Islet precursor cell (in vitro differentiated cells): ENCODE measurements at regions not wholly inside any gene's neighbourhood (a gene's known extent, or its start where the extent isn't known, plus 50 kb on each side); places are given as distances from the start of the nearest gene placed in this dataset.
"Not testable (repeated sequence)": the region's sequence is repeated elsewhere in the genome, so short reads cannot be mapped to it uniquely, and the experiment has no call there.

ENCODE experiments used
- DNase-seq: peaks from one replicate; pipeline ENCODE4 v3.0.0-alpha.2; 2018

DNA sequence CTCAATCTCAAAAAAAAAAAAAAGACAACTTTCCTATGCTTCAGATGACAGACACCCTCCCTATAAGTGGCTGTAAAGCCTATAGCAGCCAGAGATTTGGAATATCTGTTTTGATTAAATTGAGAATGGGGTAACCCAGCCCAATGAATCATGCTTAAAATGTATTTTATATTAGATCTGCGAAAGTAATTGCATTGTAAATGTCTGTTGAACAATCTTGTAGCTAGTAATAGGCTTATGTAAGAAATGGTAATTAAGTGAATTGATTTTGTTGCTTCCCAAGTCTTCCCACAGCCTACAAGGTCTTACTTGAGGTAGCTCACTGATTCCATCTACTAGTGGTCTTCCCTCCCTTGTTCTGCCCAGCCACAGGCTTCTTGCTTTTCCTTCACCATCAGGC is 590.7 kb downstream of the ACTL7B start:
- no peak for DNase-seq

DNA sequence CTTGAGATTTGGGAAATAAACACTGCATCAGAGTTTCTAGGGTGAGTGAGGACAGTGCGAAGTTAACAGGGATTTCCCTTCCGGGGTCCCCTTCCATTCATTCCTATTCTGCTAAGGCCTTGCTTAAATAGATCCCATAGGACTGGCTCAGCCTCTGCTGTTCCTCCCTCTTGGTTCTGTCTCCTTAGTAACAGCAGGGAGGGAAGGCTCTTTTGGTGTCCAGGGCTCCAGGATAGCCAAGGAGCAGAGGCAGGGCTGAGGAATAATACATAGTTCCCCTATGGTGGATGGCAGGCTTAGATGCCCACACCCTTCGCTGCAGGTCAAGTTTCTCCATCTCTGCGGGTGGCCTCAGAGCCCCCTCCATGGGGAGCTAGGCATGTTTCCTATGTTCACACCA is 591.7 kb downstream of the ACTL7B start:
- DNase-seq: no peak

DNA sequence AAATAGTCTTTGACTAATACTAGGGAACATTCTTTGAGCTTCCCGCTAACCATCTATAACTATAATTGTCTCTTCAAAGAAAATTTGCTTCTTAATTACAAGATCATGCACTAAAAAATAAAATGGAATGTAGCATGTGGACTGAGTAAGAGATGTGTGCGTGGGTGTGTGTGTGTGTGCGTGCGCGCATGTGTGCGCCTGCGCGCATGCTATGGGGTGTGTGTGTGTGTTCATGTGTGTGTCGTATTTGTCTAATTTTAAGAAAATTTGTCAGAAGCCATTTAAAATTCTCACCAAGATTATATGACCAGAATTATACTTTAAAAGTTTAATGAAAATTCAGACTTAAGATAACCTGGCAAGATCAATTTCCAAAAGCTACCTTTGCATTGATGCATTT is 593.0 kb downstream of the ACTL7B start:
- DNase-seq: no peak

DNA sequence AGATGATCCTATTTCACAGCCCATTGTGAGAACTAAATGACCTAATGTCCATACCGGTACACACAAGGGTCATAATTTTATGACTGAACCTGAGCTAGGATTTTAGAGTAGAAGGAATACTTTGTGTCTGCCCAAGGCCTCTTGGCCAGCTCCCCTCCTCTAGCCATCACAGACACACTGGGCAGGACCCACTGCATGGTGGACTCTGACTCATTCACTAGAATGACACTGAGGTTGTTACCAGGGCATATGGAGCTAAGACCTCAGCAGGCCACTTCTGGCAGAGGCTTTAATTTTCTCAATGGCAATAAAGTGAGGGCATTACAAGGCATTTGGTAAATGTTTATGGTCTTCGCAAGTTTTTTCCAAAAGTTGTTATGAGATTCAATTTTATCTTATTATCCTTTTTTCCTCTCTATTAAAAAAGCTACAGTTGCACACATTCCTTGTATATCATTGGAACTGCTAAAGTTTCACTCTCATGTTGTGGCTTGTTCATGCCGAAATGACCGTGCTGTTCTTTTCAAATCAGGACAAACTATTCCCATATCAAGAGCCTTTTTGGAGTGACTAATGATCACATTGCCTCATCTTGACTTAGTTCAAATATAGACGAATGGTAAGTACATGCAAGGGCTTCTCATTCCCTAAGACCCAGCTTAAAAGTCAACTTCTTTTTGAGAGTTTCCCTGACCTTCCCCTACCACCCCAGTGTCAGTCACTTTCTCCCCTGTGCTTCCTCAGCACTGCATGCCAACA is 595.7 kb downstream of the ACTL7B start:
- no peak for DNase-seq

DNA sequence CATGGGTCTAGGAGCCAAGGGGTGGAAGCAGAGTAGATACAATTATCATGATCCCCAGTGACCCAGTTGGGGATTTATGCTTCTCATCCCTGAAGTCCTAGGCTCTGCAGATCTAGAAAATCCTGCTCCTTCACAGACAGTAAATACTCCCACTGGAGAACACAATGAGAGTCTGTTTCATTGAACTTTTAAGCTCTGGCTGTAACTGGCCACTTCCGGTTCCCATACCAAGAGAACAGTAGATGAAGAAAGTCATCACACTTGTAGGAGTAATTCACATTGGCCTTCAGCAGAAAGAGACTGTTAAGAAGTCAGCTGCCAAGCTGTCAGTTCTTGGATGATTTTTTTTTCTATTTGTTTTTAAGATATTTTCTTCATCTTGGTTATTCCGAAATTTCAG is 597.1 kb downstream of the ACTL7B start:
- DNase-seq: no peak

DNA sequence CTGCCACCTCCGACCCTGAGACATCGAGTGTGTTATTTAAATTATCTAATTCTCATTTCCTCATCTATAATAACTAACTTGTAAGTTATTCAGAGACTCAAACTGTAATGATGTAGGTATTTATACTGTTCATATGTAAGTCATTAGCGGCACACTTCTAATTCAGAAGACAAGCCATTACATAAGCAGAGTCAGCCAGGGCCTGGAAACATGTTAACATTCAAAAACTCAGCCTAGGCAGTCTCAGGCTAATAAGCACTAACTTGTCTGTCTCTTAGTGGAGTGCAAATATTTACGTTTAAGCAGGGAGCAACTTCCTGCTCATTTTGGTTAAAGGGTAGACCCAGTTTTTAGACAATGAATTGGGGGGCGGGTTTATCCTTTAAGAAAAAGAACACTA is 598.4 kb downstream of the ACTL7B start:
- DNase-seq: no peak

DNA sequence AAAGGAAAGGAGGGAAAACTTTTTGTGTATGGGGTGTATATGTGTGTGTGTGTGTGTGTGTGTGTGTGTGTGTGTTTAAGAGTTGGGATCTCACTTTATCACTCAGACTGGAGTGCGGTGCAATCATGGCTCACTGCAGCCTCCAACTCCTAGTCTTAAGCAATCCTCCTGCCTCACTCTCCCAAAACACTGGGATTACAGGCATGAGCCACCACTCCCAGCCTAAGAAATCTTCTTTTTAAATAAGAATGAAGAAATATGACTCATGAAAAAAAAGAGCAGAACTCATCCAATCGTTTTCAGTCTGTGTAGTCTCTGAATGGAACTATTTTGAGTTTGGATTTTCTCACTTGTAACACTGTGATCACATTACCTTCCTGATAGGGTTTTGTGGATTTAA is 601.5 kb downstream of the ACTL7B start:
- no peak for DNase-seq

DNA sequence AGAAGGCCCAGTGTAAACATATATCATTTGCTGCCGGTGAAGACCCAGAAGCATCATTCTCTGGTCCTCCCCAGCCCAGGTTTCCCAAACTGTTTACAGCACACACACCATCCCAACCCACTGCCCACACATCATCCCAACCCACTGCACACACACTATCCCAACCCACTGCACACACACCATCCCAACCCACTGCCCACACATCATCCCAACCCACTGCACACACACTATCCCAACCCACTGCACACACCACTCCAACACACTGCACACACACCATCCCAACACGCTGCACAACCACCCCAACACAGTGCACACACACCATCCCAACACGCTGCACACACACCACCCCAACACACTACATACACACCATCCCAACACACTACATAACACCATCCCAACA is 608.4 kb downstream of the ACTL7B start:
- DNase-seq: not testable (repeated sequence)

DNA sequence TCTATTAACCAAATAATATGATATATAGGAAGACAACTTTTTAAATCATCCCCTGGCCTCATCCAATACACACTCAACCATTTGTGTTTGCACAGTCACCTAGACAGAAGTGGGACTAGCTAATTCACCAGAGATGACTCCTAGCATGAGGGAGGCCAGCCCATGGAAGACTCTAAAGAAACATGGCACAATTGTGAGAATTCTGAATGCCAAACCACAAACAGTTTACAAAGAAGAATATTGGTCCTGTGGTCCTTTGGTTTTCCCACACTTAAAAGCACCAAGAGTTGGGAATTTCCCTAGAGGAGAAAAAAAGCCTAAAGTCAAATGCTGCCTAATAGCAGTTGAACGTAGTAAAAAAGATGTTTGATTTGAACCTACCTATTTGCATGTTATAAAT is 609.9 kb downstream of the ACTL7B start:
- no peak for DNase-seq

DNA sequence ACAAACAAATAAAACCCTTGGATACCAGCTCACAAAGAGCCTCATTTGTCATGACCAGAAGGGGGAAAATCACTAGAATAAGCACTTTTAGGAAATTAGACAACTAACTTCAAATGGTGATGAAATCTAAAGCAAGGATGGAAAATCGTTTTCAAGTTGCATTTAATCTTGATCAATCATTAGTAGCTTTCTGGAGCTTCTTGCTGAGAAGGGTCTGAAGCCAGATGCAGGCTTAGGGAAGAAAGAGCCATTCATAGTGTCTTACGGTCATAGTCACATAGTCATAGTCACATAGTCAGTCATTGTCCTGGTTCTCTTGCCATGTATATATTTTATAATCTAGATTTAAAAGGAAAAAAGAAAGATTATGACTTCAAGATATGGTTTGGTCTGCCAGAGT is 610.5 kb downstream of the ACTL7B start:
- no peak for DNase-seq

DNA sequence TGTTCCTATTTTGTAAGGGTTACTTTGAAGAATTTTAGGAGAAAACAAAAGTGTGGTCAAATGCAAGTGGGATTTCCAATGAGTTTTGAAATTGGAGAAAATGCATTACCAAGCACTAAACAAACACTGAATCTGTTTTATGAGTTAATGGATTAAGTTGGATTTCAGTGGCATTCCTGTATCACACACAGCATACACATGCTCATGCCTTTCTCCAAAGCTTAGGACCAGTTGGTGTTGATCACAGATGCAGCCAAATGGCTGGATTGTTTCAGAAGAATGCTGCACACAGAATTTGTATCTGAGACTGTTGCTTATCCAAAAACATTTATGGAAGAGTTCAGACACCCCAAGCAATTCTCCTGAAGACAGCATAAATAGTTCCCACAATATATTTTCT is 611.1 kb downstream of the ACTL7B start:
- DNase-seq: no peak

DNA sequence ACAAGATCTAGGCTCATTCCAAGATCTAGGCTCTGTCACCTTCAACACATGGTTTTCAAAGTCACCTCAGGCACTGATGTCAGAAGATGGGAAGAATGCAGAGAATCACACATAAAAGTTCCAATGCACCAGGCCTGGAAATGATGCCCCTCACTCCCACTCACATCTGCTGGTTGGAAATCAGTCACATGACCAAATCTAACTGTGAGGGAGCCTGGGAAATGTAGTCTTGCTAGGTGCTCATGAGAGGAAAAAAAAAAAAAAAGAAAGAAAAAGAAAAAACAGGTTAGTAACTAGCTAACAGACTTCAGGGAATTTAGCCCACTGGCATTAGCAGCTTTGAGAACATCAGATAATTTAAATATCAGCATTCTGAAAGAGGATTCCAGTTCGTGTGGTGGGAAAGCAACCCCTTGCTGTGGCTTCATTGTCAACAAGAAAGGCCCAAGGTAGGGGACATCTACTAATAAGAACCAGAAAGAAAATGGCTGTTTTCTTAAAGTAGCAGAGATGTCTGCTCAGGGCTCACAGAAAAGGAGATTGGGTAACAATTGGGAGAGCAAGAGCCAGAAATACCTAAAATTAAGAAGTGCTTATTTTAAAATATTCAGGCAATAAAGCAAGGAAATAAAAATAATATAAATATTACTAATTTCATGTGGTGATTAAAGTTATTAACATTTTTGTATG is 614.3 kb downstream of the ACTL7B start:
- DNase-seq: peak; percentile 52

DNA sequence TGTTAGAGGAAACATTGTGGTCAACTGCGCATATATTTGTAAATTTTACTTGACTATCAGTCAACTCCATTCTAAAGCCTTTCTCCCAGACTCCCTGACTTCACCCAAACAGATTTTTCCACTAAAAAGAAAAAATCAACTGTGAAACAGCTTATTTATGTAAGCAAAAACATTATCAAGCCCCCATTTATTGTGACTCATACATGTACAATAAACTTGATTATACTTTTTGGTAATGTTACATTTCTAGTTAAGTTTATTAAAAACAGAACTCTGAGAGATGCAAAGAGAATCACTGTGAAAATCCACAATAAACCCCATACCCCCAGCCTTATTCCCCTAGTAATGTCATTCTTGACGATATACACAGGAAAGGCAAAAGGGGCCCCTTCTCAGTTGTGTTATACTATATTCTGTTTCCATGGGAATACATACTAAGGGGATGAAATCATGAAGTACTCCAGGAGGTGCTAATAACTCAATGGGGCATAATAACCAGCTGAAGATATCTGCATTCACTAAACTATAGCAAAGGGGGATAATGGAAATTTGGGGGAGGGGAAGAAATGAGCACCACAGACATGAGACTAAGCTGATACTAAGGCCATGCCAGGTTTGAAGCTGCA is 616.0 kb downstream of the ACTL7B start:
- no peak for DNase-seq

DNA sequence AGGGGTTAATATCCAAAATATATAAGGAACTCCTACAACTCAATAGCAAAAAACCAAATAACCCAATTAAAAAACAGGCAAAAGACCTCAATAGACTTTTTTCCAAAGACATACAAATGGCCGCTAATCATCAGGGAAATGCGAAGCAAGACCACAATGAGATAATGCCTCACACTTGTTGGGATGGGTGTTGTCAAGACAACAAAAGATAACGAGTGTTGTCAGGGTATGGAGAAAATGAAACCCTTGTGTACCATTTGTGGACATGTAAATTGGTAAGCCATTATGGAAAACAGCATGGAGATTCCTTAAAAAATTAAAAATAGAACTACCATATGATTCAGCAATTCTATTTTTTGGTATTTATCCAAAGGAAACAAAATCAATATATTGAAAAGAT is 620.2 kb downstream of the ACTL7B start:
- DNase-seq: no peak

DNA sequence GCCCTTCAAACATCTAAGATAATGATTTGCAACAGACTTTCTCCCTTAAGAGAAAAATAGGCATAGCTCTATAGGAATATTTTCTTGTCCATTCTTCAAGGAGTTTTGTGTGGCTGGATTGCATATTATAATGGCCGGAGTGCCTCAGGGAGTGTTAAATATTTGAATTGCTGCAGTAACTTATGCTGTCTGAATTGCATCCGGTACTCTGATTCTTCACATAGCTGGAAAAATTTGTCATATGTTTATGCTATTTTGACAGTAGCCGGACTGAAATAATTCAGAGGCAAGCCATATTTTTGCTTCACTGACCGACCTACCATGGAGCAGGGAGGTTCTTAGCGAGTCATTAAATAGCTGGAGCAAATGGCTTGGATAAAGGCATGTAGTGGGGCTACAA is 621.0 kb downstream of the ACTL7B start:
- no peak for DNase-seq

DNA sequence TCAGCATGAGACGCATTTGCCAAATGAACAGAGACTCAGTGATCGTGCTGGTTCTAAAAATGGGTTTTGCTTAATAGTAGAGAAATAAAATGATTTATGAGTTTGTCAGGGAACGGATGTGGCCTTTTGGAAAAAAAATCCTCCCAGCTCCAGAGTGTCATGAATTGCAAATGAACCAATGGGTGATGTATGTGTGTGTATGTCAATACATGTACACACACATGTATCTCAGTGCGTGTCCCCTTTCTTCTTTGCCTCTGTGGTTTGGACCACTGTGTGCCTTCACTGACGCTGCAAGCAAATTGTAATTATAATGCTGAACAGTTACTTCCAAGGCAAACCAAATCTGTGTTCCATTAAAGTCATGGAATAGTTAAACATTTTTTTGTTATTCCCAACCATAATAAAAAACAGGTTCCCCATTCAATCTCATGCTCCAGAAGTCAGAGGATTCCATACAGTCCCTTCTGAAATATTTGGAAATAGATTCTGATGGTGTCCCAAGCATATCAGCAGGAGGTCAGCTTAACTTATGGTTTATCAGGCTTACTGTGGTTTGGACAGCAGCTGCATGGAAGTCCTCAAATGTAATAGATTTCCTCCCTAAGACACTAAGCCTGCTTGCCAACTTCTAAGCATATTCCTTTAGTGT is 630.5 kb downstream of the ACTL7B start:
- DNase-seq: no peak

DNA sequence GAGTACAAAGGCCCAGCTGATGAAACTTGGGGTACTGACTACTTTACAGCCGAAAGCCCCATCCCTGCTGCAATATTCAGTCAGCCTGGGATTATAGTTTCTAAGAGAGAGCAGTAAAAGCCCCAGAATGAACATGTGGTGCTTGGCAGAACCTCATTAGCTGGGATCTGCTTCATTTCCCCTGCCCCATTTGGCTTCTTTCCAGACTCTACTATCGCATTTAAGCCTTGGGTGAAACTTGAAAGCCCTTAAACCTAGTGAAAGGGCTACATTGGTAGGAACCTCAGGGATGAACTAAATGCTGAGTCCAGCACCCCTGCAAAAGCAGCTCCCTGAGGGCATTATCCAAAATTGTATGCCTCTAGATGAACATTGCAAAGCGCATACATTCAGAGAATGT is 631.1 kb downstream of the ACTL7B start:
- no peak for DNase-seq

DNA sequence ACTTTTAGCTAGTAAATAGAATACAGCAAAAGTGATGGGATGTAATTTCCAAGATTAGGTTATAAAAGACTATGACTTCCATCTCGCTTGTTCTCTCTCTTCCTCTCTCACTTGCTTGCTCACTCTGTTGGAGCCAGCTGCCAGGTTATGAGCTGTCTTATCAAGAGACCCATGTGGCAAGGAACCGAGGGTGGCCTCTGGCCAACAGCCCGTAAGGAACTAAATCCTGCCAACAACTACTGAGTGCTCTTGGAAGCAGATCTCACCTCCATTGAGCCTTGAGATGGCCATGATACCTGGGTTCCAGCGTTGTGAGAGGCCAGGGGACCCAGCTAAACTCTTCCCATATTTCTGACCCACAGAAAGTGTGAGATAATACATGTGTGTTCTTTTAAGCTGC is 636.1 kb downstream of the ACTL7B start:
- no peak for DNase-seq

DNA sequence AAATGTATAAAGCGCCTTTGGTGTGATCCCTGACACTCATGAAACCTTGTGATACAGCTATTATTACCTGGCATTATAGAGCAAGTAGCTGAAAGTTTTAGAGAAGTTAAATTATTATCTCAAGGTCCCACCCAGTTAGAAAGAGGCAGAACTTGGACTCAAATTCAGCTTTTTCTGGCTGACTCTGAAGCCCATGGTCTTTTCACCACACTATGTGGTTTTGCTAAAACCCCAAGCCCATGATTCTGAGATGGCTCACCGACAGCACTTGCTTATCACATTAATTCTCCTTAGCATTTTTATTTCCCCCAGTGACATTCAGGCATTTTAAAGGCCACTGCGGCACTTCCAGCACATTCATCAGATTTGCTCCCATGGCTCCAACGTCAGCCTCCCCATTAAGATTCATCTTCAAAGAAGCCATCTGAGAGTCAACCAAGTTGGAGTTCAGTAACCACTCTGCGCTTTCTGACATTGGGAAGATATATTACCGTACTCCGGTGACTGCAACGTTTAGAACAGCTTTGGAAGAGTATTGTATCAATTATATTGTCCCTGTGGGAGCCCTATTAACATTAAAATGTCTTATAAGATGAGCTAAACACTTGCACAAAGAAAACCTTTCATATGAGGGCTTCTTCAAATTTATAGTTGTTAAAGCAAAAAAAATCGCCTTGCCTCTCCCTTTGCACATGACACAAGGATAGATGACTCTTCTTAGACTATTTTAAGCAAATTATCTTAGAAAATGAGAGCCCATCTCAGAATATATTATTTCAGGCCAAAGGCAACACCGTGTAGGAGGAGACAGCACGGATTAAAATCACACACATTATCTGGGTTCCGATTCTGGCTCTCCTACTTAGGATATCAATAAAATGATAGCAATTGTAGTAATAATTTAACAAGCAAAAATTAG is 638.1 kb downstream of the ACTL7B start:
- DNase-seq: no peak

DNA sequence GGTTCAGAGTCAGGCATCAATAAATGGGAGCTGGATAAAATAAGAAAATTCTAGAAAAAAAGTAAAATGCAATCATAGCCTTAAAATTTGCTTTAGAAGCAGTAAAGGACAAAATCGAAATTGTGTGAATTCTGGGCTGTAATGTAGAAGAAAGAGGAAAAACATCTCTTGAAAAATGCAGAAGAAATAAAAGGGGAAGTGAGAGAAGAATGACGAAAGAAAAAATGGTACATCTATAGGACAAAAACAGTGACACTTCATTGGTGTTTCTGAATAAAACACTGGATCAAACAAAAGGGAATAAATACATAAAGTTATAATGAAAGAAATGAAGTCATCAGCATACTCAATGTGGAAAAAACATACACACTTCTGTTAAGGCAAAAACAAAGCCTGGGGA is 642.3 kb downstream of the ACTL7B start:
- no peak for DNase-seq

DNA sequence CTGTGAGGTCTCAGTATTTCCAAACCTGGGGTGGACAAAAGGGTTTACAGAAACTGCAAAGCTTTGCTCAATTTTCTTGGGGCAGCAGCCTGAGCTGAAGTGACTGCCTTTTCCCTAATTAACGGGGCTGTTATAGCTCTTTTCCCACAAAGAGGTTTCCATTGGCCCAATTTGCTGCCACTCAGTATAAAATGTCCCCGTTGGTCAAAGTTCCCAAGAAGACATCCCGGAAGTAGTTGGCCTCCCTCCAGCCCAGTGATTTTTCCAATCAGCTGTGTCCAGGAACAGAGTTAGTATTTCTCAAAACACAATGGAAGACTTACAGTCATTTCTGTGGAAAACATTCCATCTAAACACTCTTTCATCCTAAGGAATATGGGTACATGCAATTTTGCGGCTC is 643.6 kb downstream of the ACTL7B start:
- DNase-seq: no peak

DNA sequence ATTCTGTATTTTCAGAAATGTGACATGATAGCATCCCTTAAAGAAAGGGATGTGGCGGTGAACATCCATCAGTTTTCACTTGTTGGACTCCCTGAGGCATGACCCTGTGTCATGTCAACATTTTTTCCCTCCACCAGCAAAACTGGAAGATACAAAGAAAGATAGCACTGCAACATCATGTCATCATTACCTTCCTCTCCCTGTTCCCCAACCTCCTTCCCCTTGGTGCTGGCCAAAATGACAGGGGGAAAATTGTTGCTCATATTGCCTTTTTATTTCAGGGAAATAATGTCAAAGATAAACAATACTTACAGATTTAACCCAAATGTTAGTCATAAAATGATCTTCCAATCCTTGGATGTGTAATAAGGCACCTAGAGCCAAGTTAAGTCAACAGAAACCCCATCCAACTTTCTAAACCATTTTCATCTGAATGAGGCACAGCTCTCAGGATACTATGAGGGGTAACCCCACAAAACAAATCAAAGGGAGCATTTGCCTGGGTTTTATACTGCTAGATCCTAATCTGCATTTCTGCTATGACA is 644.3 kb downstream of the ACTL7B start:
- no peak for DNase-seq
